HG02884 (cell line): ENCODE measurements at regions not wholly inside any gene's neighbourhood (a gene's known extent, or its start where the extent isn't known, plus 50 kb on each side); places are given as distances from the start of the nearest gene placed in this dataset.

ENCODE experiments used
- ATAC-seq: cut with Tn5 transposase; IDR thresholded peaks from one replicate; pipeline ENCODE4 v1.9.1; 2021; ENCODE audit warnings: mild to moderate bottlenecking, moderate library complexity; ENCODE audit not compliant: unreplicated experiment

DNA sequence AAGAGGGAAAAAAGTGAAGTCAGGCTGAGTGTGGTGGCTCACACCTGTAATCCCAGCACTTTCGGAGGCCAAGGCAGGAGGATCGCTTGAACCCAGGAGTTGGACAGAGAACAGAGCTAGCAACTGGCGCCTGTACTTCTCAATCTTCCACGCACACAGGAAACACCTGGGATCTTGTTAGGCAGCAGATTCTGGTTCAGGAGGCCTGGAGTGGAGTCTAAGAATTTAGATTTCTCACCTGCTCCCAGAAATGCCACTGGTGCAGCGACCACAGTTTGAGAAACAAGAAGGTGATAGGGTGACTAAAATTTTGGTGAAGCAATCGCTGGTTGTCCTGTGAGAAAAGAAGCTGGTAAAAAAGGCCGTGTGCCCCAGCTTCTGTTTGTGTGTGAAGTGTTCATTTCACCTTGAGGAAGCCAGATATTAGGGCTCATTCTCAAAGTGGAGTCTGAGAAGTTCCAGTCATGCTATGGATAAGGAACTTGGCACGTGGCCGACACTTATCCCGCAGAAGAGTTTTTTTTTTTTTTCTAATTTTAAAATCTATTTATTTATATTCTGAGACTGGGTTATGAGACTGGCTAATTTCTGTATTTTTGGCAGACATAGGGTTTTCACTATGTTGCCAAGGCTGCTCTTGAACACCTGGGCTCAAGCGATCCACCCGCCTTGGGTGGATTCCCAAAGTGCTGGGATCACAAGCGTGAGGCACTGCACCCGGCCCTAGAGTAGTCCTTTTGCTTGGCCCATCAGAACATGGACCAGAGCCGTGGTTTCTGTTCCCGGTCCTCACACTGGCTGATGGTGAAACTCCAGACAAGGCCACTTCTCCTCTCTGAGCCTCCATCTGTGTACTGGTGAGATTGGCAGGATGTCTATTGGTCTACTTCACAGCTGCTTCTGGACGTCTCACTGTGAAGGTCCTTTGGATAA is 324.6 kb upstream of the PROK2 start:
- no peak for ATAC-seq

DNA sequence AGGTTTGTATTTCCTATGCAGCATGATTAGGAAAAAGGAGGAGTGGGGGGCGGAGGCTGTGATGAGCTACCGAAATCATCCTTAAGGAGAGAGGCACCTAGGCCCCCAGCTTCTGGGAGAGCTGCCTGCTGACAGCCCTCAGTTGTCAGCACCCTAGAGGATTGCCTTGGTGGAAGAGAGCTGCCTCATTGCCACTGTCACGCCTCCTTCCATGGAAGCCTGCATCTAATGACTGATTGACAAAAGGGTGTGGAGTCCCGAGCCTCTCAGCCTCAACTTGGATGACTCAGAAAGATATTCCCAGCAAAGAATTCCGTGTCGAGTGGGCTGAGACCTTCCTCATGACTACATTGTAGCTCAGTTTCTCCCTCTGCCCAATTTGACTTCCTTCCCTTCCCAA is 320.4 kb upstream of the PROK2 start:
- no peak for ATAC-seq

DNA sequence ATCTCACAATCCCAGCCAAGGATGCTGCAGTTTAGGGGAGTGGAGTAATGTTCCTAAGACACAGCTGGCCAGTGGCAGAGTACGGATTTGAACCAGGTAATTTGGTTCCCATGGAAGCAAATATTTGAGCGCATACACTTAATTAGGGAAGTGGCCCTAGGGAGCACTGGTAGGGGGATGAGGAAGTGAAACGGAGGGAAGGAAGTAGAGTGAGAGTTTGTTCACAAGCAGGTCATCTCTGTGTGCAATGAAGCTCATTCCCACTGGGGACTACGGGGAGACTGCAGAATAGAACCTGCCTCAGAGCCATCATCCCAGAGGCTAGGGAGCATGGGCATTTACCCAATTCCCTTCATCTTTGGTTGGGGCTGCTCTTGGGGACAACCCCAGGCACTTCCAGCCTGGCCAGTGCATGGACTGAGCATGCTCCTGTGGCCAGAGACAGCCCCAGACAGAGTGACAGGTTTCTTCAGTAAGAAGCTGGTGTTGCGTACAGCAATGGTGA is 317.2 kb upstream of the PROK2 start:
- ATAC-seq = peak; percentile 64

DNA sequence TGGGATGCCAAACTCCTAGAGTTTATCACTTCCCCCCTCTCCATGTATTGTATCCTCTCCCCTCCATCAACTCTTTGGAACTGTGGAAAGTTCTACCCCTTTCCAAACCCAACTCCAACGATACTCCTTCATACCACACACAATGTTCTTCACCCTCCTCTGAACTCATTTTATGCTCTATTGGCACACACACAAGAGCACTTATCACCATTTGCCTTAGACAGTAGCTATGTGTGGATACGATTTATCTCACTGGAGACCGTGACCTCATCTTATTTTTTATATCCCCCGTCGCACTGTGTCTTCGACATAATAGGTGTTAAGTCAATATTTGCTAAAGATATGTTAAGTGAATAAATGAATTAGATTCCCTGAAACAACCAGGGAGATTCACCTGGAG is 316.5 kb upstream of the PROK2 start:
- ATAC-seq = no peak

DNA sequence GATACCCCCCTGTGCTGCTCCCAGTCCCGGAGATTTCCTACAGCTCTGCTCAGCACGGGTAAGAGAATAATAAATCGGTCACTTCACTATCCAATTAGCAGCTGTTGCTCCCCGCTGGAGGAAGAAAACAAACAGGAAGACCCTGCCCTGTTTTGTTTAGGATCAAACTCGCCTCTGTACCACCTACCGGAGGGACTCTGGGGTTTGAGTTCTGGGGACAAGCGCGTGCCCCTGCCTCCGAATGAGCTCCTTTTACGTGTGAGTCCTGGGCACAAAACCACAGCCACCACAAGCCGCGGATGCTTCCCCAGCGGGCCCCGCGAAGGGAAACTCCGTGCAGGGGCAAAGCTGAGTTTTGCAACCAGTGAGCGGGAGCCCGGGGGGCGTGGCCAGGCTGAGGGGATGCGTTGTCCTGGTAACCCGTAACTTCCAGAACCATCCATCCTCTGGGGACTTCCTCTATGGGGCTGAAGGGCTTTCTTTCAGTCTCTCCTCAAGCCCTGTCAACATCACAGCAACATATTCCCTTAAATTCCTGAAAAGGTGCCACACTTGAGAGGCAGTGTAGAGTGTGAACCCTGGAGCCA is 315.7 kb upstream of the PROK2 start:
- peak; percentile 43 for ATAC-seq

DNA sequence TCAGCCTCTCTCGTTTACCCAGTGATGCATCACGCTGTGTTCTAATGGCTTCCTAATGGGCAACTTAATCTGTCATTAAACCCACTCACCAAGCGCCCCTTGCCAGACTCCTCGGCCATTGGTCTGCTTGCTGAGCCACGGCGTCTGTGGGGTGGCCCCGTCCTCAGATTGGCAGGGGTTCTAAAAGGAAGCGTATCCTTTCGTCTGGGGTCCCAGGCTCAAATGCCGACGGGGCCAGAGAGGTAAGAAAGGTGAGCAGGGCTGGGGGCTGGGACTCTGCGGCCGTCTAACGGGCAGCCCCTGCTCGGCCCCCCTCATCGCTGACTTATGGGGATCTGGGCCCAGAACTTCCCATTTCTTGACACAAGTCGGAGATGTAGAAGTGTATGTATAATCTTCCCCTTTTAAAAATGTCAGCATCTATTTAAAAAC is 315.1 kb upstream of the PROK2 start:
- no peak for ATAC-seq

DNA sequence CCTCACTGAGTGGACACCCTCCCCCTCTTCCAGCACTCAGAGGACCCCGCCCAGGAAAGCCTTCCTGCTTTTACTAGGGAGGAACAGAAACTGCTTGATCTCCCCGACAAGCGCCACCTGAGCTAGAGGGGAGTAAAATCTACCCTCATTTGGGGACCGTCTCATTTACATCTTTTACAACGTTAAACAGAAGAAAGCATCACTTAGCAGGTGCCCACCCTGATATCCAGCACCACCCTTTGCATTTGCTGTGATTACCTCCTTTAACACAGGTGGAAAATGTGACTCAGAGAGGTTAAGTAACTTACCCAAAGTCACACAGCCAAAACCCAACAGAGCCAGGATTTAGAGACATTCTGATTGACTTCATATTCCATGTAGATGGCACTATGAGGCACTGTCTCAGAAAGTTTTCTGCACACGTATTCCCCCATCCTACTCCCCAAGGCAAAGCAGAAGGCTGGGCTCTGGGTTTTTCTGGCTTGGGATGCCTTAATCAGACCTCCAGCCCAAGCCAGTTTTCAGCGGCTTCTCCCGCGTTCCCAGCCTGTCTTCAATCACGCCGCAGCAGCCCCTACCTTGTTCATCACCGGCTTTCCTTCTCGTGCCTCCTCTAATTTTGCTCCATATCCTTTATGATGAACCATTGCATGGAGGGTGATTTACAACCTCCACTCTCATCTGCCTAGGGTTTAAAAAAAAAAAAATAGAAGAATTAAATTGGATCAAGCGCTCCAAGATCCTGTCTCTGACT is 314.6 kb upstream of the PROK2 start:
- no peak for ATAC-seq

DNA sequence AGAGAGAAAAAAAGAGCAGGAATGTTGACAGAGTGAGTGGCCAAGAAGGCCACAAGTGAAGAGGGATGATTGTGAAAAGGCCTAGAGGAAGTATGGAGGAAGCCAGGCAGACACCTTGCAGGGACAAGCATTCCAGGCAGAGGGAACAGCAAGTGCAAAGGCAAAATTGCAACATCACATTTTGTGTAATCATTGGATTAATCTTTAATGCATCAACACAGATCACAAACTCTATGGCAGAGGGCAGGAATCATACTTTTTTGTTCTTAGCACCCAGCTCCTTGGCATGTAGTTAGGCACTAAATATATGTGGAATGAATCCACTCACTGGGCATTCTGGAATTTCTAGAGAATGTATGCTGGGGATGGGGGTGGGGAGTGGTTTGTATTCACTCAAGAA is 312.1 kb upstream of the PROK2 start:
- ATAC-seq = no peak

DNA sequence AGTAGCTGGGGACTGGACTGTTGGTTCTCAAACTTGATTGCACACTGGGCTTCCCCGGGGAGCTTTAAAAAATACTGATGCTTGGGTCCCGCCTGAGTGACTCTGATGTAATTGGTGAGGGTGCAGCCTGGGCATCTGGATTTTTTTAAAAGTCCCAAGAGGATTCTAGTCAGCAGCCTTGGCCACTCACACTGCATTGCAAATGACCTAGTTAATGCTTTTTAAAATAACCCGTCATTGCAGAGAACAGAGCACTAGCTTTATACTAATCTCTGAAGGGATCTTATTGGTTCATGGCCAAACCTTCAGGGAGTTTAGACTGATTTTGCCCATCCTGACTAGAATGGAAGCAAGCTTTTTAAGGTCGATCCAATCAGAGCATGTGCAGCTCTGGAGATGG is 310.6 kb upstream of the PROK2 start:
- no peak for ATAC-seq

DNA sequence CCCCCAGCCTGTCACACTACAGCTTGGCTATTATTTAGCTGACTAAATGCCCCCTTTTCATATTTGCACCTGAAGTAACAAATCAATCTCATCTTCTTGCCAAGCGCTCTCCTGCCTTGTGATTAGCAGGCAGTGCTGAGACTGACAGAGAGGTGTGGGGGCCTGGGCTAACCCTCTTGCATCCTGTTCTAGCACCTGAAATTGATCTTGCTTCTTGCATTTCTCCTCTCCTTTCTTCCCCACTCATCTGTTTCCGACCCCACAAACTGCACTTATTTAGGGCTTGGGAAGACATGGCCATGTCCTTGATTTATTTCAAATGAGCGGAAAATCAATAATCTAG is 309.0 kb upstream of the PROK2 start:
- ATAC-seq = no peak

DNA sequence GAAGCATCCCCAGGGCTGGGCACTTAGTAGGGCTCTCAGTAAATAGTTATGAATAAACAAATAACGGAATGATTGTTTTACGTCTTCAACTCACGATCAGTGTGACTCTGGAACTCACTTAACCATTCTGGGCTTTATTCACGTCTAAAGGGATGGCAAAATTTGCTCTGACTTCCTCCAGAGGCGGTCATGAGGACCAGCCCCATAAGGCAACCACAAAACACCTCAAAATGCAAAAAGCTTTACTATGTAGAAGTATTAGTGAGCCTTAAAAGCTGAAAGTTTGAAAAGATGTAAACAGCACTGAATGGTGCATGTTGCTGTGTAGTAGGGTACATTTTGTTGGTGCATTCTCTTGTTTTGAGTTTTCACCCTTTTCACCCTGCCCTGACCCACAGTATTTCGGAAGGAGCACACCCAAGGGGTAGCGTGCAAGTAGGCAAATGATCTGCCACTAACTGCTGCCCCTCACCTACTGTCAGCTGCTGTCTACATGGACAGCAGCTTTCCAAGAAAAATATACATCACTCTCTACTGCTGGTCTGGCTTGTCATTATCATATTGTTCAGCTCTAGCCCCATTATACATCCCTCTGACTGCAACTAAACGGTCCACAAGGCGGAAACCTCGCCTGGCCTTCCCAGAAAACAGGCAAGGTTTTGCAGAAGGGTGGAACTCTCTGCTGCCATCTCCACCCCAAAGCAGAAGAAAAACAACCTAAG is 308.5 kb upstream of the PROK2 start:
- no peak for ATAC-seq

DNA sequence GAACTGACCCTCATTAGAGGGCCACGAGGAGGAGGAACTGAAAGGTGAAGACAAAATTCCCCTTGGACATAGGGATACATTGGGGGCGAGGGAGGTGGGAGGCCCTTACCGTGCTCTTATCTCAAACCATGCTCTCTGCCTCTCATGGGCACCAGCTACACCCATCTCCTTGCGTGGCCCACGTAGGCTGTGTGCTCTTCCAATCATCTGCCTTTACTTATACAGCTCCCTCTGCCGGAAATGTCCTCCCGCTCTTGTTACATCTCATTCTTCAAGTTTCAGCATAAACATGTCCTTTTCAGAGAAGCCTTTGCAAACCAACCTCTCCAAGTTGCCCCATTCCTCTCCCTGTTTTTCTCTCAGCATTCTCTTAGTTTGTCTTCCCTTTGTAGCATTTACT is 307.8 kb upstream of the PROK2 start:
- no peak for ATAC-seq

DNA sequence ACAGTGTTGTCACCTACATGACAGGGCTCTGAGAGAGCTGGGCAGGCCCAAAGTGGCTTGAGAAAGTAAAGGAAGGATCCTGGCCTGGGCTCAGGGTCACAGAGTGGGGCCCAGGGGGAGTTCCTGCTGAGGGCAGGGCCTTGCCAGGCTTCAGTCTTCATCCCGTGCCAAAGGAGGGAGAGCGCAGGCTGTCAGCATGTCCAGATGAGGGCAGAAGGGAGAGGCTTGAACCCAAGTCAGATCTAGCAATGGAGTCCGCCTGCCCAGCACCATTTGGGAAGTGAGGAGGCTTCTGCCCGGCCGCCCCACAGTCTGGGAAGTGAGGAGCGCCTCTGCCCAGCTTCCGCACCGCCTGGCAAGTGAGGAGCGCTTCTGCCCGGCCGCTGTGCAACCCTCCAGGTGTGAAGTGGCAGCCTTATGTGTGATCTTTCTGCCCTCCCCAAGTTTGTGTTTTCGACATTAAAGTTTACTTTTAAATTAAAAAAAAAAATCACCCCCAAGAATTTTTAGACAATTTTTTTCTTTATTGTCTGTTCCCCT is 303.6 kb upstream of the PROK2 start:
- ATAC-seq = no peak

DNA sequence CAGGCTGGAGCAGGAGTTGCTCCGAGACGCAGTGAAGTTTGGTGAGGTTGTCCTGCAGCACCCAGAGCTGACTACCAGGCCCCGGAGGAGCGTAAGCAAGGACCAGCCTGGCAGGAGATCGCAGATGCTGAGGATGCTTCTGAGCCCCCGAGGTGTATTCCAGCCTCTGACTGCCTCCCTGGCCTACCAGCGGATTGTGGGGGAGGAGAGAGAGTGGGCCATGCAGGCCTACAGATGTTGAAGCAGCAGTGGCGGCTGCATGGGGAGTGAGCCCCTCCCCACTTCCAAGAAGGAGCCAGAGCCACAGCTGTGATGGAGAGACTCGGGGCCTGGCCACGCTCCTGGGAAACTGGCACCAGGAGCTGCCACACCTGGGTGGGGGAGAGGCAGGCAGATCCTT is 302.5 kb upstream of the PROK2 start:
- ATAC-seq = no peak

DNA sequence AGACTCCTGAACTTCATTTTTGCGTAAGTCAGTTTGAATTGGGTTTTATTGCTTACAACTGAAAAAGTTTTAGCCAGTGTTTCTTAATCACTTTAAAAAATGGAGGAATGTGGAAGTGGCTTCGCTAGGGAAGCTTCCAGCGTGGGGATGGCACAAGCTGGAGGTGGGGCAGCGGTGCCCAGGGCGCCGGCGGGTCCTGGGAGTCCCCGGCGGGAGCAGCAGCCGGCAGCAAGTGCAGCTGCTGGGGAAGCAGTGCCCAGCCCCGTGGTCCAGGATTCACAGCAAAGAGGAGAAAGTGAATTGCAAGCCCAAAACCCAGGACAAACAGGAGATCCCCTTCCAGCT is 301.8 kb upstream of the PROK2 start:
- ATAC-seq = no peak

DNA sequence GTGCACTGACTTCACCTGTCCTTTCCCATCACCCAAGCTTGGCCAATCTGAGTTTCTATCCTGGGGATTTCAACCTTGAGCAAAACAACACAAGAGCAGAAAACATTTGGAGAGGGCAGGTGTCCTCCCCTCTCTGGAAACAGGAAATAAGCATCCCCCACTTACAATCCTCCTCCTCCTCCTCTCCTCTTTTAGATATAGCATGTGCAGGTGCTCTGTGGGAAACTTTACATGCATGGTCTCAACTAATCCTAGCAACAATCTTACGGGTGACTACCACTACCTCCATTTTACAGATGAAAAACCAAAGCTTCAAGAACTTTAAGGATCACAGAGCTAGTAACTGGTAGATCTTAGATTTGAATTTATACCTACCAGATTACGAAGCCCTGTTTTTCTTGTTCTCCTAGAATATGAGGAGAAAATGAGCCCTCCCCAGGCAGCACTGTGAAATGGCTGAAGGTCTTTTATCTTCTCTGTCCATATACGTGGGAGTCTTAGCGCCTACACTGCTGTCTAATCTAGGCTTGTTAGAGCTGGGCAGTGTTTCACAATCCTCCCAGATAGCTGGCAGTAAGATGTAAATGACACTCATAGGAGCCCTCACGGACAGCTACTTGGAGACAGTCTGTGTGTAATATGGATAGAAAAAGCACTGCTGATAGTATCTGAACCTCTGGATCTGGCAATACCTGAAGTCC is 301.2 kb upstream of the PROK2 start:
- ATAC-seq = no peak

DNA sequence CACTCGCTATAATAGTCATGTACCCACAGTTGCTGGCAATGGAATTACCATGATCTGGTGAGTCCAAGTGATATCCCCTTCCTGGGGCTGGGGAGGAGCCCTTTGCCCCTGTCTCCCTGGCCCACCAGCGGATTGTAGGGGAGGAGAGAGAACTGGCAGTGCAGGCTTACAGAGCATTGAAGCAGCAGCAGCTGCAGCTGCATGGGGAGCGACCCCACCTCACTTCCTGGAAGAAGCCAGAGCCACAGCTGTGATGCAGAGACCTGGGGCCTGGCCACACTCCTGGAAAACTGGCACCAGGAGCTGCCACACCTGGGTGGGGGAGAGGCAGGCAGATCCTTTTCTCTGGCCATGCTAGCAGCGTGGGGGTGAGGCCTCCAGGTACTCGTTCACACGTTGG is 300.1 kb upstream of the PROK2 start:
- ATAC-seq = no peak

DNA sequence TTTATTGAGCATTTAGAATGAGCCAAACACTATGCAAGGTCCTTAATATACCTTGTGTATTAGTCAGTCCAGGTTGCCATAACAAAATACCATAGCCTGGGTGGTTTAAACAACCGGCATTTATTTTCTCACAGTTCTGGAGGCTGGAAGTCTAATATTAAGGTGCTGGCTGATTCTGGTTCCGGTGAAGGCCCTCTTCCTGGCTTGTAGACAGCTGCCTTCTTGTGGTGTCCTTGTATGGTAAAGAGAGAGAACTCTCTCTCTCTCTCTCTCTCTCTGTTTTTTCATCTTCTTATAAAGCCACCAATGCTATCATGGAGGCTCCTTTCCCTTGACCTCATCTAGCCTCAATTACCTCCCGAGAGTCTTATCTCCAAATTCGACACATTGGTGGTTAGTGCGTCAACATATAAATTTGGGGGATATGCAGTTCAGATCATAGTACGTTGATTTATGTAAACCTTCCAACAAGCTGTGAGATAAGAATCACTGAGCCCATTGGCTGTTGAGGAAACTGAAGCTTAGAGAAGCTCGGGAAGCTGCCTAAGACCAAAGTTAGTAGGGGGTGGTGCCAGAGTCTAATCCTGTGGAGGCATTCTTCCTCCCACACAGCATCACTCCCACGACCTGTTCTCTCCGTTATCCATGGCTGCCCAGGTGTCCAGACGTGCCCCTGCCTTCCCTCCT is 298.0 kb upstream of the PROK2 start:
- peak; percentile 12 for ATAC-seq

DNA sequence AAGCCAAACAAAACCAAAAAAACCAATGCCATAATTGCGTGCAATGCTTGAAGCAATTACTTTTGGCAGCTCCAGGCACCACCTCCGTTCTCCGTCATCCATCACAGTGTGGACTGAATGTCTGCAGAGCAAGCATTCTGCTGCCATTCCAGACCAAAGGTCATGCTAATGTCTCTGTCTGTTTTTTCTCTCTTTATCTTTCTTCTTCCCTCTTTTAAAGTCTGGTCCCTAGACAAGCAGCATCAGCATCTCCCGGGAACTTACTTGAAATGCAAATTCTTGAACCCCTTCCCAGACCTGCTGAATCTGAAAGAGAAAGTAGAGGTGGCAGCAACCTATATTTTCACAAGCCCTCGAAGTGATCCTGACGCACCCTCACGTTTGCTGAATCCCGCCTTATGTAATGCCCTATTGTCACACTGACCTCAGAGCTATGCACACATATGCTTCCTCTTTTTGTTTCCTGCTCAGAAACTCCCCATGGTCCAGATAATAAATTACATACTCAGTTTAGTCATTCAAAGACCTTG is 297.3 kb upstream of the PROK2 start:
- ATAC-seq = peak; percentile 50
